ENCODE measurements at regions not wholly inside any gene's neighbourhood (a gene's known extent, or its start where the extent isn't known, plus 50 kb on each side); places are given as distances from the start of the nearest gene placed in this dataset.

- TF ChIP-seq, protein P1, sequence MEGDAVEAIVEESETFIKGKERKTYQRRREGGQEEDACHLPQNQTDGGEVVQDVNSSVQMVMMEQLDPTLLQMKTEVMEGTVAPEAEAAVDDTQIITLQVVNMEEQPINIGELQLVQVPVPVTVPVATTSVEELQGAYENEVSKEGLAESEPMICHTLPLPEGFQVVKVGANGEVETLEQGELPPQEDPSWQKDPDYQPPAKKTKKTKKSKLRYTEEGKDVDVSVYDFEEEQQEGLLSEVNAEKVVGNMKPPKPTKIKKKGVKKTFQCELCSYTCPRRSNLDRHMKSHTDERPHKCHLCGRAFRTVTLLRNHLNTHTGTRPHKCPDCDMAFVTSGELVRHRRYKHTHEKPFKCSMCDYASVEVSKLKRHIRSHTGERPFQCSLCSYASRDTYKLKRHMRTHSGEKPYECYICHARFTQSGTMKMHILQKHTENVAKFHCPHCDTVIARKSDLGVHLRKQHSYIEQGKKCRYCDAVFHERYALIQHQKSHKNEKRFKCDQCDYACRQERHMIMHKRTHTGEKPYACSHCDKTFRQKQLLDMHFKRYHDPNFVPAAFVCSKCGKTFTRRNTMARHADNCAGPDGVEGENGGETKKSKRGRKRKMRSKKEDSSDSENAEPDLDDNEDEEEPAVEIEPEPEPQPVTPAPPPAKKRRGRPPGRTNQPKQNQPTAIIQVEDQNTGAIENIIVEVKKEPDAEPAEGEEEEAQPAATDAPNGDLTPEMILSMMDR (IDR thresholded peaks at IDR 0.05): no peak
- TF ChIP-seq POLR2A (IDR thresholded peaks at IDR 0.05): no peak
These were observed 417.0 kb upstream of the MEF2C start for GRCh38 chr5:89299998-89300397.
